ENCODE measurements at regions not wholly inside any gene's neighbourhood (a gene's known extent, or its start where the extent isn't known, plus 50 kb on each side); places are given as distances from the start of the nearest gene placed in this dataset.

- DNase-seq, result no peak
These were observed 286.3 kb downstream of the NPIPA8 start for GRCh38 chr16:18050234-18050633.

- DNase-seq, result no peak
These were observed 286.9 kb downstream of the NPIPA8 start for GRCh38 chr16:18049547-18050133.

GRCh38 chr16:18048853-18049546 lies 287.5 kb downstream of the NPIPA8 start:
- no peak for DNase-seq

GRCh38 chr16:18047761-18048160 lies 288.8 kb downstream of the NPIPA8 start:
- DNase-seq, result no peak

- DNase-seq, result no peak
These were observed 291.2 kb downstream of the NPIPA8 start for GRCh38 chr16:18045356-18045755.

GRCh38 chr16:18041864-18042834 lies 294.4 kb downstream of the NPIPA8 start:
- DNase-seq, result no peak

GRCh38 chr16:18039931-18040330 lies 296.6 kb downstream of the NPIPA8 start:
- DNase-seq, result no peak

GRCh38 chr16:18037051-18037450 lies 299.5 kb downstream of the NPIPA8 start:
- no peak for DNase-seq

GRCh38 chr16:18024611-18025010 lies 311.9 kb downstream of the NPIPA8 start:
- no peak for DNase-seq

- DNase-seq, result no peak
These were observed 318.2 kb downstream of the NPIPA8 start for GRCh38 chr16:18018376-18018775.

GRCh38 chr16:18013863-18014262 lies 322.7 kb downstream of the NPIPA8 start:
- no peak for DNase-seq

GRCh38 chr16:18008356-18008755 lies 328.2 kb downstream of the NPIPA8 start:
- no peak for DNase-seq

- DNase-seq, result no peak
These were observed 333.5 kb downstream of the NPIPA8 start for GRCh38 chr16:18003033-18003432.

- DNase-seq, result no peak
These were observed 337.5 kb downstream of the NPIPA8 start for GRCh38 chr16:17998996-17999395.

GRCh38 chr16:17998550-17998949 lies 338.0 kb downstream of the NPIPA8 start:
- DNase-seq, result no peak

GRCh38 chr16:17994027-17994426 lies 342.5 kb downstream of the NPIPA8 start:
- no peak for DNase-seq

GRCh38 chr16:17992416-17992815 lies 344.1 kb downstream of the NPIPA8 start:
- DNase-seq, result no peak

- DNase-seq, result no peak
These were observed 347.3 kb downstream of the NPIPA8 start for GRCh38 chr16:17989255-17989654.

GRCh38 chr16:17988839-17989238 lies 347.7 kb downstream of the NPIPA8 start:
- no peak for DNase-seq

GRCh38 chr16:17986991-17987390 lies 349.5 kb downstream of the NPIPA8 start:
- DNase-seq, result no peak

- no peak for DNase-seq
These were observed 351.7 kb downstream of the NPIPA8 start for GRCh38 chr16:17984810-17985209.

GRCh38 chr16:17983847-17984639 lies 352.5 kb downstream of the NPIPA8 start:
- DNase-seq, result no peak

GRCh38 chr16:17983114-17983513 lies 353.4 kb downstream of the NPIPA8 start:
- no peak for DNase-seq

Measured in islet precursor cell (in vitro differentiated cells).